ENCODE measurements at regions not wholly inside any gene's neighbourhood (a gene's known extent, or its start where the extent isn't known, plus 50 kb on each side); places are given as distances from the start of the nearest gene placed in this dataset.

DNA sequence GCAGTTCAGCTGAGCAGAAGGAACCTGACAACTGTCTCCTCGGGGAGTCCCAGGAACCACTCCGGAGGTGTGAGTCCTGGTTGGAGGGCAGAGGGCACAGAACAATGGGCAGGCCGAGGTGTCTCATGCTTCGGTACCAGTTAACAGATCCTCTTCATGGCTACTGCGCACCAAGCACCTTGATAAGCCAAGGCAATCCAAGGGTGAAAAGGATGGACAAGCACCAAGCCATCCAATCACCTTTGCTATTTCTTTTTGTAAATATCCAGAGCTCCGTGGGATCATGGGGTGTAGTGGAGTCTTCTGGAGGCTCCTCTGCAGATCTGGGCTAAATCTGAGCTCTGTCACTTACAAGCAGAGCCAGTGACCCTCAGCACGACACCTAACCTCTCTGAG lies 233.5 kb downstream of the WDR11 start:
- no peak for TF ChIP-seq POLR2A (IDR thresholded peaks at IDR 0.05)
- TF ChIP-seq, protein P1, sequence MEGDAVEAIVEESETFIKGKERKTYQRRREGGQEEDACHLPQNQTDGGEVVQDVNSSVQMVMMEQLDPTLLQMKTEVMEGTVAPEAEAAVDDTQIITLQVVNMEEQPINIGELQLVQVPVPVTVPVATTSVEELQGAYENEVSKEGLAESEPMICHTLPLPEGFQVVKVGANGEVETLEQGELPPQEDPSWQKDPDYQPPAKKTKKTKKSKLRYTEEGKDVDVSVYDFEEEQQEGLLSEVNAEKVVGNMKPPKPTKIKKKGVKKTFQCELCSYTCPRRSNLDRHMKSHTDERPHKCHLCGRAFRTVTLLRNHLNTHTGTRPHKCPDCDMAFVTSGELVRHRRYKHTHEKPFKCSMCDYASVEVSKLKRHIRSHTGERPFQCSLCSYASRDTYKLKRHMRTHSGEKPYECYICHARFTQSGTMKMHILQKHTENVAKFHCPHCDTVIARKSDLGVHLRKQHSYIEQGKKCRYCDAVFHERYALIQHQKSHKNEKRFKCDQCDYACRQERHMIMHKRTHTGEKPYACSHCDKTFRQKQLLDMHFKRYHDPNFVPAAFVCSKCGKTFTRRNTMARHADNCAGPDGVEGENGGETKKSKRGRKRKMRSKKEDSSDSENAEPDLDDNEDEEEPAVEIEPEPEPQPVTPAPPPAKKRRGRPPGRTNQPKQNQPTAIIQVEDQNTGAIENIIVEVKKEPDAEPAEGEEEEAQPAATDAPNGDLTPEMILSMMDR (IDR thresholded peaks at IDR 0.05): no peak
